Skin epidermis (tissue), 12 donors: ENCODE measurements at regions not wholly inside any gene's neighbourhood (a gene's known extent, or its start where the extent isn't known, plus 50 kb on each side); places are given as distances from the start of the nearest gene placed in this dataset.
A peak's percentile ranks its signal among the peaks of the same experiment; 100 is the strongest.
"Not testable (repeated sequence)": the region's sequence is repeated elsewhere in the genome, so short reads cannot be mapped to it uniquely, and the experiment has no call there.

Experiments used
- H3K27ac ChIP-seq, 21 experiments: fragments of 200-600 bp; sonication (generic) in 11 of 21; one replicate each; pipeline ENCODE4 v1.5.0; 2020; ENCODE audit warnings: mild to moderate bottlenecking in 3 of 21, inconsistent platforms in 2 of 21, moderate library complexity in 2 of 21
- H3K4me3 ChIP-seq, 7 experiments: fragments of 200-600 bp; sonication (generic) in 2 of 7; one replicate each; pipeline ENCODE4 v1.5.0; 2020; ENCODE audit warnings: inconsistent platforms in 2 of 7, mild to moderate bottlenecking in 2 of 7, moderate library complexity in 1 of 7

DNA sequence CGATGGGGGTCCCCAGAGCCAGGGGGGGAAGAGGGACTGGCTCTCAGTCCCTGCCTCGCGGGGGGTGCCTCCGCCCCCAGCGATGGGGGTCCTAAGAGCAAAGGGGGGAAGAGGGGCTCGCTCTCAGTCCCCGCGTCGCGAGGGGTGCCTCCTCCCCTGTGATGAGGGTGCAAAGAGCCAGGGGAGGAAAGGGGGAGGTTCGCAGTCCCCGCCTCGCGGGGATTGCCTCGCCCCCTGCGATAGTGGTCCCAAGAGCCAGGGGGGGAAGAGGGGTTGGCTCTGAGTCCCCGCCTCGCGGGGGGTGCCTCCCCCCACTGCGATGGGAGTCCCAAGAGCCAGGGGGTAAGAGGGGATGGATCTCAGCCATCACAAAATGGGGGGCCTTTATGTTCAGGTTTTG lies 168.5 kb downstream of the ATP6V0E2 start:
- not testable (repeated sequence) for H3K27ac ChIP-seq, H3K4me3 ChIP-seq

DNA sequence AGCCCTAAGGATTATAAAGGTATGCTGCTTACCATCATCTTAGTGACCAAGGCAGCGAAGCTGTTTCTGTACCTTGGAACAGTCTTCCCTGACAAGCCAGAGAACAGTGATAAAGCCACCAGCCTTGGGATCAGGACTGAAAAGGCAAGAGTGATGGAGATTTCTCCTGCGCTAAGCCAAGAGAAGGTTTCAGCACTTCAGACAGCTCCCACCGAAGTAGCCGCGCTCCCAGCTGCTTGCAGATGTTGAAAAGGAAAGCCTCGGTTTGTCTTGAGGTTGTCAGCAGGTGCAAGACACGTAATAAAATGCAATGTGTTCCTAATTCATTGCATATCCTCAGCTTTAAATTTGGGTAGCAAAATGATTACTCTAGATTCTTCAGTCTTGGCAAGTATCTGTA lies 171.0 kb downstream of the ATP6V0E2 start:
- H3K27ac ChIP-seq: not testable (repeated sequence)

DNA sequence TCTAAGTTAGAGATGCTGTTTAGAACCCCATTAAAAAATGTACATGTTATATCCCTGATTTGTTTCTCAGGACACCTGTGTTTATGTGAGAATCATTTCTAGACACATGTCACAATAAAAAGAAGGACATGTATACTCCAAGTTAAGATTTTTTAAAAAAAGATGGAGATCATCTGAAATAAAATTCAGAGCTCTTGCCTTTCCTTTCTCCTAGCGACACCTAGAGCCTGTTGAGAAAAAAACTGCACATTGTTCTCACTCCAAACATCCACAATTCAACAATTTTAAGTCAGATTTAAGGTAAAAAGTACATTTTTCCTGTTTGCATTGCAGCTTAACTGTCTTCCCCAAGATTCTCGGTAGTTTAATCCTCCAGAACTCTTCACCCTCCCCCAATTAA lies 171.8 kb downstream of the ATP6V0E2 start:
- not testable (repeated sequence) for H3K27ac ChIP-seq, H3K4me3 ChIP-seq

More for the DNA sequence above, 171.0 kb downstream of the ATP6V0E2 start:
- H3K4me3 ChIP-seq: not testable (repeated sequence)

GRCh38 chr7:150046290-150047194 lies 172.8 kb downstream of the ATP6V0E2 start:
- H3K27ac ChIP-seq, H3K4me3 ChIP-seq: not testable (repeated sequence)

DNA sequence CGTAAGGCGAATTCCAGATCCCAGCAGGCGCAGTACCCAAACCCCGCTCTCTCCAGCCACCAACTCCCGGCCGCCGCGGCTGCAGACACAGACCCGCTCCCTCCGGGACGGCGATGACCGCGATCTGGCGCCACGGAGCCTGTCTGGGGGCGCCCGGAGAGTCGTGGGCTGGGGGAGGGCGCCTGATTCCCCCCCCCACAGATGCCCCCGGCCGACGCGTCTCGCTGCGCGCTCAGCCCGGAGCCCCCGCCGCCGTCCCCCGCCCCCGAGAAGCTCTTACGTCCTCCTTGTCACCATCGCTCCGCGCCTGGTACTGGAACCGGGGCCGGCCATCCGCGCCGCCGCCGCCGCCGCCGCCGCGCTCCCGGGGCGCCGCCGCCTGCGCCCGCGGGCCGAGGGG lies 173.6 kb downstream of the ATP6V0E2 start:
- not testable (repeated sequence) for H3K27ac ChIP-seq
- H3K4me3 ChIP-seq: peak overlapping the region in 2 of 7 experiments; percentile 39 to 46

GRCh38 chr7:150047772-150048171 lies 174.0 kb downstream of the ATP6V0E2 start:
- H3K4me3 ChIP-seq: peak overlapping the region in 4 of 7 experiments; percentile 17 to 46 (median 31)
- peak overlapping the region in 1 of 21 experiments; percentile 26 for H3K27ac ChIP-seq

DNA sequence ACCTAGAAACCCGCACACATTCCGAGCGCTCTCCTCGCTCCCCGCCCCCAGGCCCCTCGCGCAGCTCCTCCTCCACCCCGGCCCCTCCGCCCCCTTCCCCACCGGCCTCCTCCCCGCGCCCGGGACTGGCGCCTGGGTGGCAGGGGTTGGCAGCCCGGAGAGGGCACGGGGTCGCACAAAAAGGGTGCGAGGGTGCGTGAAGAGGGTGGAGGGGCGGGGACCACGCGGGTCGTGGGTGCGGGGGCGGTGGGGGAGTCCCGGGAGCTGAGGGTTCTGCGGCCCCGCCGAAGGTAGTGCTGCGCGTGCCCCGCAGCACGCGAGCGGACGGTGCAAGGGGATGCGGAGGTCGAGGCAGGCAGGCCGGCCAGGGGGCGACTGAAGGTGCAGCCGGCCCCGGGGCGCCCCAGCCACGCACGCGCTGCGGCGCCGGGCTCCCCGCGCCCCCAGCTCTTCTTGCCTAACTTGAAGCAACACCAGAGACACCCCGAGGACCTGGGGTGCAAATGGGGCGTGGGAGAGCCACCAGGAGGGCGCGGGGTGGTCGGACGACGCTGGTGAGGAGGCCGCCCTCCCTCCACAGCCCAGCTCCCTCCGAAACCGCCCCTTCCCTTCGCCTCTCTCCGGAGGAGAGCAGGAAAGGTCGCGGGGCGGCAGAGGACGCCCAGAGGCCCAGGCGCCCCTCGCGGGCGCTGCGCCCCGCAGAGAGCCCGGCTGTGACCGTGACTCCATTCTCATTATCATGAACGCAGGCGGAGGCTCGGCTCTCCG lies 174.7 kb downstream of the ATP6V0E2 start:
- Histone ChIP-seq H3K27ac (peak overlapping the region in 5 of 21 experiments; percentile 47 to 71 (median 63)), H3K4me3 (peak overlapping the region in 4 of 7 experiments; percentile 7 to 46 (median 31))

DNA sequence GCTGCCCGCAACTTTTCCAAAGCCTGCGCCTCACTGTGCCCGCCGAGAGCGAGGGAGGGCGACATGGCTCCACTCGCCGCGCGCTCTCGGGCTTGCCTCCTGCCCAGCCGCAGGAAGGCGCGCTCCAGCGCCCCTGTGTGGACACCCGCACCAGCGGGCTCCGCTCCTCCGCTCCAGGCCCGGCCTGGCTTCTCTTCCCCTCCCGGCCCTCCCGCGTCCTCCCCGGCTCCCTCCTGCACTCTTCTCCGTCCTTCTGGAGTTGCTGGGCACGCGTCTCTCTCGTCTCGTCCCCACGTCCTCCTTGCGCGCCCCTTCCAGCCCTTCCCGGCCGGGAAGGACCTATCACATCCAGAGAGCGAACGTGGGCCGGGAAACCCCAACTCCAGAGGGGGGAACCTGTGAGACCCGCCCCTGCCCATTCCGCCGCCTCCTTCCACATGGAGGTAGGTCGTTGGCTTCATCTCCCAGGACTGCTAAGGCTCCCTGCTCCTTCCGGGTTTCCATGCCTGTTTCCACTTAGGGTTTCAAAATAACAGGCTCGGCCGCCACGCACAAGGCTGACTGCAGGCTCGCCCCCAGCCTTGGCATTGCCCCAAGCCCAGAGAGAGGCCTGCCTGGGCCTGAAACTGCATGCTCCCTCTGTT lies 175.4 kb downstream of the ATP6V0E2 start:
- Histone ChIP-seq H3K4me3 (peak overlapping the region in 4 of 7 experiments; percentile 7 to 46 (median 31)), H3K27ac (peak overlapping the region in 6 of 21 experiments; percentile 21 to 73 (median 54))

DNA sequence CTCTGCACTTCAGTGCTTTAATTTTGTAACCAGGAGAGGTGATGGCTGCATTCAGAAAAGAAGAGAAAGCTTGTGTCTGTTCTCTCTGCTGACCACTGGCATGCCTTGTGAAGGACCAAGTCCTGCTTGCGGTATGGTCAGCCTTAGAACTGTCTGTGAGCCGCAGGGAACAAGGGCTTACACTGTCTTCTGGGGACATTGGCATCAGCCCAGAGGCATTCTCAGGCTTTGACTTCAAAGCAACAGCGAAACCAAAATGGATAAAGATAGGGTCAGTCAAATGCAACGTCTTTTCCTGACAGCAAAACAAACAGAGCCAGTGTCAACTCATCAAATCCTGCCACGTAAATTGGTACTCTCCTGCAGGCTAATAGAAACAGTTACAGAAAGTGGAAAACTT lies 179.6 kb downstream of the ATP6V0E2 start:
- not testable (repeated sequence) for H3K27ac ChIP-seq, H3K4me3 ChIP-seq

DNA sequence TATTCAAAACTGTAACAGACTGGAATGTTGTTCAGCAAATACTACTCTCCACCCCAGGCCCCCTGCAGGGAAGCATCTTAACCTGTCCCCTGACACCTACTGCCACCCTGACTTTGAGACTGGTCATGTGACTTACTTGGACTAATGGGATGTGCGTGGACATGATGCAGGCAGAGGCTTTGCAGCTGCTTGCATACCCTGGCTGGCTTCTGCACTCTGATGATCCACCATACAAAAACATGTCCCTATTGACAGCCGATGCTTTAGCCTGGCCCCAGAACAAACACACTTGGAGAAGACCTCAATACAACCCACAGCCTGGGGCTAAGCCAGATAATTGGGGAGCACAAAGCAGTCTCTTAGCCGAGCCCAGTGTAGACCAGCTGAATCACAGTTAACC lies 180.5 kb downstream of the ATP6V0E2 start:
- not testable (repeated sequence) for H3K27ac ChIP-seq, H3K4me3 ChIP-seq

DNA sequence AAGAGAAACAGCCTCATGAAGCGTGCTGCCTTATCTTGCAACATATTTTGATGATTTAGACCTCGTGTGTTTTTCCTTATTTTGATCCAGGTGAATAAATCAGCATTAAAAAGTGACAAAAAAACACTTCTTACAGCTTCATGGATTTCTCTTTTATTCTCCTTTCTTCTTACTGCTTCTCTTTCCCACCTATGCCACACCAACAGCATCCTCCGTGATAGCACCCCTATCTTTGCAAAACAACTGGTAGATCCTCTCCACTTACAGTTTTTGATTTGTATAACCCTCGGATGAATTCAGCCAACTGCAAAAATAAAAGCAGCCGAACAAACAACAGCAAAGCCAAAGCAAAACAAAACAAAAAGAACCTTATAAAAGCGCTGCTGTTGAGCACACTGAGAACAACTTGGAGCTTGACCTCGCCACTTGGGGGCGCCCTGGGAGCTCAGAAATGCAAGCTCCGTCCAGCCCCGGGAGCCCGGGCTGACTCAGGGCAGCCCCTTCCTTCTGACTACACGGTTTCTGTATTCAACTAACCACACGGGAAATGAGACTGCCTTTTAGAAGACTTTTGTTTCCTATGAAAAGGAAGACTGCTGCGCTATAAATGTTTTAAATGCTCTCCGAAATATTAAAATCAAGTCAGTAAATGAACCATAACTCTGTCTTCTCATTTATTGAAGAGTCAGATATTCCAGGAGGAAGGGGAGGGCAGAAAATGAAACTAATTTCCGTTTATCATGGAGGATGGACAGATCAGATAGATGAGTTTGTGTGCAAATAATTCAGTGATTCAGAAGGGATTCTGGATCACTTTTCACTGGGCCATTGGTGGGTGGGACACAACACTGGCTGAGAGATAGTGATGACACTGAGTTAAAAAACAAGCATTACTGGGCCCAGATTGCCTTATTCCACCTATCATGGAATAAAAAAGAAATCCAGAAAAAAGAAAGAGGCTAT lies 186.8 kb downstream of the ATP6V0E2 start:
- H3K4me3 ChIP-seq, H3K27ac ChIP-seq: not testable (repeated sequence)

- H3K27ac ChIP-seq, H3K4me3 ChIP-seq: not testable (repeated sequence)
Measured at GRCh38 chr7:150063195-150063594, 189.4 kb downstream of the ATP6V0E2 start.

GRCh38 chr7:150069555-150070313 lies 196.0 kb downstream of the ATP6V0E2 start:
- H3K4me3 ChIP-seq, H3K27ac ChIP-seq: not testable (repeated sequence)

DNA sequence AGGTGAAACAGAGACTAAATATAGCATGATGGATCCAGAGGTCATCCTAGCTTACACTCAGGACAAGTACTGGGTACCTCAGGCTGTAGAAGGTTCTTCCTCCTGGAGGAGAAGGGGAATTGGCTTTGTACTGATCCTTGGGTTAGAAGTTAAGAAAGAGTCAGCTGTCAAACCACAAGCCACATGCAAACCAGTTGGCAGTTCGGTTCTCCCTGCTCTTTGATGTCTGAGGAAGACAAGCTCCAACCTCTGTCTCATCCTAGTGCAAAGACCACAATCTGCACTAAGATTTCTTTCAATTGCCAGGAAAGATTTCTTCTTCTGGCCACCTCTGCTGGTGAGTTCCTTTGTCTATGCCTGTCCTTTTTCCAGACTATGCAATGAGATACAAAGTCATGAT lies 203.8 kb downstream of the ATP6V0E2 start:
- not testable (repeated sequence) for H3K4me3 ChIP-seq, H3K27ac ChIP-seq

DNA sequence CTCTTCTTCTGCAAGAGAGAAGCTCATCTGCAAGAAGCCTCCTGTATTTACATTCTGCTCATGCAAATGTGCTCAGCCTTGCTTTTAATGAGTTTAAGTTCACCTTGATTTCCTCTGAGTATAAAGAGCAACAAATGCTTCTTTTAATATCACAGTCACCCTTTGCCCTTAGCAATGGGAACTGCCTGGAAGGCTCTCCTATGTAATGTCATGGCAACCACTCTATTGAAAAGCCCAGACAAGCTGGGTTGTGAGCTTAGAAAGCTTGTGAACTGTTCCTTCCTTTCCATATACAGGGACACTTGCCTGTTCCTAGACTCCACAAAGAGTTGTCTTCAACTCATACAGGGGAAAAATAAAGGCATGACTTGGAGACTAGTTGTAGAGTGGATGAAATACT lies 208.1 kb downstream of the ATP6V0E2 start:
- H3K27ac ChIP-seq, H3K4me3 ChIP-seq: not testable (repeated sequence)

- not testable (repeated sequence) for H3K4me3 ChIP-seq, H3K27ac ChIP-seq
Measured at GRCh38 chr7:150084724-150085123, 211.0 kb downstream of the ATP6V0E2 start.

DNA sequence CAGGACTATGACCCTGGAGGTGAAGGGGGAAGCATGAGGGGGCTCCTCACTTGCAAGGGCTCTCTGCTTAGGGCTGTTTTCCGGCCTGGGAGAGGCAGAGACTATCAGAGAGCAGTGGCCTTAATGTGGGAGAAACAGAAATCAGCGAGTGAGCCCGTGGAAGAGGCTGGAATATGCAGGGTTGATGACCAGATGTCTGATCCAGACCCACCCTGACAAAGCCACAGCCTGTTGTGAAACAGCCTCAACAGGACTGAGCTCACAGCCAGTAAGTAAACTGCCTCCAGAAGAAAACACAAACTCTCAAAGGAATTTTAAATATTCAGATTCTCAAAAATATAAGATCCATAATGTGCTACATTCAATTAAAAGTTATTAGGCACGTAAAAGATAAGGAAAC lies 213.7 kb downstream of the ATP6V0E2 start:
- not testable (repeated sequence) for H3K4me3 ChIP-seq, H3K27ac ChIP-seq

GRCh38 chr7:150089139-150089538 lies 215.4 kb downstream of the ATP6V0E2 start:
- not testable (repeated sequence) for H3K4me3 ChIP-seq, H3K27ac ChIP-seq
